ENCODE measurements at regions not wholly inside any gene's neighbourhood (a gene's known extent, or its start where the extent isn't known, plus 50 kb on each side); places are given as distances from the start of the nearest gene placed in this dataset.

DNA sequence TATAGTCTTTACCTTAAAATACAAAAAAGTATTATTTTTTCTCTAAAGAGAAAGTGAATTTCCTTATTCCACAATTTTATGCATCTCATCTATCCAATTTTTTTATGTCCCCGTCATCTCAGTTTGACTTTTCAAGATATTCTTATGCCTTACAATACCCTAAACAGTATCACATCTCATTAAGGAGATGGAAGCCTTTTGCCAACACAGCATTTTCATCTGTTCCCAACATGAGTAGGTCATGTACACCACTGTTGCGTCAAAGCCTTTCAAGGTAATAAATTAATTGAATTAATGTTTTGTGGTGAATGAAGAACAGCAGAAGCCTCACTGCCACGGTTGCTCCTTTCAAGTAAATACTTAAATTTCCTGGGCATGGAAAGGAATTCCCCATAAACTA lies 299.4 kb downstream of the EPHA4 start:
- TF ChIP-seq, protein P1, sequence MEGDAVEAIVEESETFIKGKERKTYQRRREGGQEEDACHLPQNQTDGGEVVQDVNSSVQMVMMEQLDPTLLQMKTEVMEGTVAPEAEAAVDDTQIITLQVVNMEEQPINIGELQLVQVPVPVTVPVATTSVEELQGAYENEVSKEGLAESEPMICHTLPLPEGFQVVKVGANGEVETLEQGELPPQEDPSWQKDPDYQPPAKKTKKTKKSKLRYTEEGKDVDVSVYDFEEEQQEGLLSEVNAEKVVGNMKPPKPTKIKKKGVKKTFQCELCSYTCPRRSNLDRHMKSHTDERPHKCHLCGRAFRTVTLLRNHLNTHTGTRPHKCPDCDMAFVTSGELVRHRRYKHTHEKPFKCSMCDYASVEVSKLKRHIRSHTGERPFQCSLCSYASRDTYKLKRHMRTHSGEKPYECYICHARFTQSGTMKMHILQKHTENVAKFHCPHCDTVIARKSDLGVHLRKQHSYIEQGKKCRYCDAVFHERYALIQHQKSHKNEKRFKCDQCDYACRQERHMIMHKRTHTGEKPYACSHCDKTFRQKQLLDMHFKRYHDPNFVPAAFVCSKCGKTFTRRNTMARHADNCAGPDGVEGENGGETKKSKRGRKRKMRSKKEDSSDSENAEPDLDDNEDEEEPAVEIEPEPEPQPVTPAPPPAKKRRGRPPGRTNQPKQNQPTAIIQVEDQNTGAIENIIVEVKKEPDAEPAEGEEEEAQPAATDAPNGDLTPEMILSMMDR (IDR thresholded peaks at IDR 0.05; ENCODE audit: insufficient read depth, low read length, poor library complexity, severe bottlenecking) = no peak
- Histone ChIP-seq H3K27me3 (ENCODE audit: control insufficient read depth, insufficient read depth, low read length) (no peaks in the 10 kb centered on the region), H3K36me3 (ENCODE audit: control insufficient read depth, insufficient read depth, low read length) (no peaks in the 10 kb centered on the region), H3K4me3 (ENCODE audit: low read depth, low read length) (no peak overlapping the region)
- DNase-seq (ENCODE audit: low read depth) = no peak

DNA sequence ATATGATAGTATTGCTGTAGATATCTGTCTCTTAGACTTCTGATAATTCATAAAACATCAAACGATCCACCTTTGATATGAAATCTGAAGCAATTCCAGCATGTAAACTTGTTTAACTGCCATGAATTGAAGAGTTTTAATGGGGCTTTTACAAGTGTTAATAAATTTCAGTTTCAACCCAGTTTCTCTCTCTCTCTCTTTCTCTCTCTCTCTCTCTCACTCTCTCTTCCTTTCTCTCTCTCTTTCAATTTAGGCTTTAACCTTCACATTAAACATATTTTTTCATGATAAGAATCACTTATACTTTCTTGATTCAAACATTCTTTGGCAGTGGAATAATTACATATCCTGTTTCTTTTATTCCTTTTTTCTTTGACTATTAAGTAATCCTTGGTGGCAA lies 296.1 kb downstream of the EPHA4 start:
- H3K4me3 ChIP-seq (ENCODE audit: low read depth, low read length) = no peak overlapping the region
- DNase-seq (ENCODE audit: low read depth) = no peak
- TF ChIP-seq, protein P1 (IDR thresholded peaks at IDR 0.05; ENCODE audit: insufficient read depth, low read length, poor library complexity, severe bottlenecking) = no peak
- no peaks in the 10 kb centered on the region for H3K36me3 ChIP-seq (ENCODE audit: control insufficient read depth, insufficient read depth, low read length)
- no peaks in the 10 kb centered on the region for H3K27me3 ChIP-seq (ENCODE audit: control insufficient read depth, insufficient read depth, low read length)

DNA sequence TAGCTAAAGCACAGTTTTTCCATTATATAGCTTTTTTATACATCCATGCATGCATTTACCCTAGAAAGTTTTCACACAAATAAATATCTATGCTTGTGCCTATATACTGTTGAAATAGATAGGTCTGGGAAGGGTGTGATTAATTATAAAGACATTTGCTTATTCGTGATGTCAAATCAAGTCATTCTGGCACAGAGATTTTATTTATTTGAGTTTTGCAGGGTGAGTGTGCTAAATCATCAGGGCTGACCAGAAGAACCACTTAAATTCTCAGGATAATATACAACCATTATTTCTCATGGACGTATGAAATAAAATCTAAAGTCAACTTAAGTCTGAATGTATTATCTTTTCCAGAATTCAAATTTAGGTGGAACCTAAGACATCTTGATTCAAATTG lies 295.5 kb downstream of the EPHA4 start:
- TF ChIP-seq, protein P1 (IDR thresholded peaks at IDR 0.05; ENCODE audit: insufficient read depth, low read length, poor library complexity, severe bottlenecking) = no peak
- no peaks in the 10 kb centered on the region for H3K27me3 ChIP-seq (ENCODE audit: control insufficient read depth, insufficient read depth, low read length)

DNA sequence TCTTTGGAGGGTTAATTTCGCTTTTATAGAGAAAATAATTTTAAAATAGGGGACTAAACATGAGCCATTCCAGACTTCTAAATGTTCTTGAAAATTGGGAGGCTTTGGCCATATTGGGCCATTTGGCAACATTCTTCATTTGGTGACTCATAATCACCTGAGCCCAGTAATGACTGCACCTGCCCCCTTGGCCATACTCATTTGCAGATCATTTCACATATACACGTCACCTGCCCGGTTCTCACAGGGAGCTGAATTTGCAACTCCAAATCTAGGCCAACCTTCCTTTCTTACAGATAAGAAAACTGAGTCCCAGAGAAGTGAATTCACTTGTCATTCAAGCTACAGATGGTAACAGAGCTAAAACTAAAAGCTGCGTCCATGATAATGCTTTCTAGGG lies 289.7 kb downstream of the EPHA4 start:
- no peak overlapping the region for H3K4me3 ChIP-seq (ENCODE audit: low read depth, low read length)
- H3K36me3 ChIP-seq (ENCODE audit: control insufficient read depth, insufficient read depth, low read length) = no peaks in the 10 kb centered on the region
- TF ChIP-seq, protein P1 (IDR thresholded peaks at IDR 0.05; ENCODE audit: insufficient read depth, low read length, poor library complexity, severe bottlenecking) = no peak
- no peaks in the 10 kb centered on the region for H3K27me3 ChIP-seq (ENCODE audit: control insufficient read depth, insufficient read depth, low read length)
- DNase-seq (ENCODE audit: low read depth) = no peak

More for the DNA sequence above, 295.5 kb downstream of the EPHA4 start:
- no peak for DNase-seq (ENCODE audit: low read depth)
- no peaks in the 10 kb centered on the region for H3K36me3 ChIP-seq (ENCODE audit: control insufficient read depth, insufficient read depth, low read length)
- no peak overlapping the region for H3K4me3 ChIP-seq (ENCODE audit: low read depth, low read length)

DNA sequence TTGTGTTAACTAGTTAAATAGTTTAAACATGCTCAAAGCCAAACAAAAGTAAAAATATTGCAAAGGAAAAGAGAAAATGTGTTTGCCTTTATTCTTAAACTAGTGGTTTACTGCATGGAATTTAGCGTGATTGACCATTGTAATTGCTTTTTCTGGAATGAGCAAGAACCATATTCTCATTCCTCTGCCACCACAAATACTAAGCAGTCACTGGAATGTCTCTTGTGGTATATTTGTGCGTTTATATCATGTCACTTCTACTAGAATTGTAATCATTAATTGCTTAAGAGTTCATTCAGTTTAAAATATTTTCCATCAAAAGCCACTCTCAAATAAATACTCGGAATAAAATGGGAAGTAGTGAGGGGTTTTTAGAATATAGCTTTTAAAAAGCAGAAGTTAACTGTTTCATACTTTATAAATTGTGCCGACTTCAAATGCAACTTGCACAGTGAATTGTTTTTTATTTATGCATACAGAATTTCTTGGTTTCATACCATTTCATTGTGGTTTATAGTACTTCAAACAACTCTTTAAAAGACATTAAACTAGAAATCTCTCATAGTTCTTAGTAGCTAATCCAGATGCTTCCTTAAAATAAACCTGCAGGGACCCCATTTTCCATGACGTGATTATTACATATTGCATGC lies 288.1 kb downstream of the EPHA4 start:
- TF ChIP-seq, protein P1 (IDR thresholded peaks at IDR 0.05; ENCODE audit: insufficient read depth, low read length, poor library complexity, severe bottlenecking) = no peak
- peak; percentile 42 for DNase-seq (ENCODE audit: low read depth)
- H3K27me3 ChIP-seq (ENCODE audit: control insufficient read depth, insufficient read depth, low read length) = no peaks in the 10 kb centered on the region
- H3K4me3 ChIP-seq (ENCODE audit: low read depth, low read length) = no peak overlapping the region
- no peaks in the 10 kb centered on the region for H3K36me3 ChIP-seq (ENCODE audit: control insufficient read depth, insufficient read depth, low read length)

DNA sequence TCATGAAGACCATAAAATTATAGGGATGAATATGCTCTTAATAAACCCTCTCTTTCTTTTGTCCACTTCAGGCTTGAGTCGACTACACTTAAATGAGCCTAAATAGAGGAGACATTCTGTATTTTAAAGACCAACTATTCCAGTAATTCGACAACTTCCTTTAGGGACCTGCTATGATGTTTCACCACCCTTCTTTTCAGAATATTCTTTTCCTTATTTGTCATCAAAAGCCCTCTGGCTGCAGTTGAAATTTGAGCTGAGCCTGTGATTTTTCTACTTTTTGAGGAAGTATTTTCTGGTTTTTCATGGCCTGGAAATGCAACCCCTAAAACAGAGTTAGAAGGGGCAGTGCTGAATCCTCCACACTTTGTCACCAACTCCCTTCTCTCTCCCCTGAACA lies 287.0 kb downstream of the EPHA4 start:
- Histone ChIP-seq H3K27me3 (ENCODE audit: control insufficient read depth, insufficient read depth, low read length) (no peaks in the 10 kb centered on the region), H3K4me3 (ENCODE audit: low read depth, low read length) (no peak overlapping the region), H3K36me3 (ENCODE audit: control insufficient read depth, insufficient read depth, low read length) (no peaks in the 10 kb centered on the region)
- no peak for DNase-seq (ENCODE audit: low read depth)
- TF ChIP-seq, protein P1 (IDR thresholded peaks at IDR 0.05; ENCODE audit: insufficient read depth, low read length, poor library complexity, severe bottlenecking) = no peak

All from kidney epithelial cell (primary cell).